Mesenchymal stem cell (in vitro differentiated cells and primary cell): ENCODE measurements at regions not wholly inside any gene's neighbourhood (a gene's known extent, or its start where the extent isn't known, plus 50 kb on each side); places are given as distances from the start of the nearest gene placed in this dataset.

Source experiments
- DNase-seq: peaks from one replicate; pipeline ENCODE4 v3.0.0-alpha.2; 2013
- H2AFZ ChIP-seq: one replicate; pipeline ENCODE4 v1.6.1; 2013; ENCODE audit warnings: low read depth, mild to moderate bottlenecking, control low read depth, inconsistent platforms, low read length, moderate library complexity
- H2AK5ac ChIP-seq: 2 replicates; pipeline ENCODE4 v1.6.1; 2013; ENCODE audit warnings: low read length, moderate library complexity, mild to moderate bottlenecking, inconsistent platforms; ENCODE audit not compliant: severe bottlenecking
- H2BK120ac ChIP-seq: one replicate; pipeline ENCODE4 v1.6.1; 2013; ENCODE audit warnings: low read depth, mild to moderate bottlenecking, inconsistent platforms, low read length, moderate library complexity
- H2BK12ac ChIP-seq, 2 experiments: one replicate each; pipeline ENCODE4 v1.6.1; 2013; ENCODE audit warnings: inconsistent platforms in 2 of 2, low read length in 2 of 2, mild to moderate bottlenecking in 2 of 2, moderate library complexity in 2 of 2, control low read depth in 1 of 2
- H2BK15ac ChIP-seq: one replicate; pipeline ENCODE4 v1.6.1; 2013; ENCODE audit warnings: mild to moderate bottlenecking, low read depth, inconsistent platforms; ENCODE audit not compliant: poor library complexity, severe bottlenecking
- H2BK5ac ChIP-seq: 2 replicates; pipeline ENCODE4 v1.6.1; 2013; ENCODE audit warnings: low read depth, mild to moderate bottlenecking, low read length, control low read depth, inconsistent platforms; ENCODE audit not compliant: poor library complexity, severe bottlenecking
- H3K14ac ChIP-seq, 2 experiments: one replicate each; pipeline ENCODE4 v1.6.1; 2013; ENCODE audit warnings: inconsistent platforms in 2 of 2, low read length in 2 of 2, control low read depth in 1 of 2, mild to moderate bottlenecking in 1 of 2, moderate library complexity in 1 of 2
- H3K18ac ChIP-seq, 2 experiments: one replicate each; pipeline ENCODE4 v1.6.1; 2013; ENCODE audit warnings: inconsistent platforms in 2 of 2, low read length in 2 of 2, control low read depth in 1 of 2, low read depth in 1 of 2, mild to moderate bottlenecking in 1 of 2
- H3K23ac ChIP-seq, 2 experiments: one replicate each; pipeline ENCODE4 v1.6.1; 2013; ENCODE audit warnings: inconsistent platforms in 2 of 2, low read length in 2 of 2, mild to moderate bottlenecking in 2 of 2, moderate library complexity in 2 of 2, control low read depth in 1 of 2
- H3K27ac ChIP-seq: 2 replicates; pipeline ENCODE4 v1.5.1; 2013; ENCODE audit warnings: mild to moderate bottlenecking, moderate library complexity, low read length, control low read depth, inconsistent platforms; ENCODE audit not compliant: poor library complexity, severe bottlenecking
- H3K27me3 ChIP-seq, 2 experiments: 2 replicates each; pipeline versions ENCODE4 v1.6.1 to v1.7.0; 2013; ENCODE audit warnings: low read length in 2 of 2, mild to moderate bottlenecking in 2 of 2, moderate library complexity in 2 of 2, control low read depth in 1 of 2, inconsistent platforms in 1 of 2; ENCODE audit not compliant: control insufficient read depth in 1 of 2, insufficient read depth in 1 of 2
- H3K36me3 ChIP-seq, 2 experiments: 2 replicates each; pipeline versions ENCODE4 v1.6.1 to v1.7.0; 2013; ENCODE audit warnings: low read length in 2 of 2, control low read depth in 1 of 2, inconsistent platforms in 1 of 2, low read depth in 1 of 2, mild to moderate bottlenecking in 1 of 2; ENCODE audit not compliant: insufficient read depth in 2 of 2, control insufficient read depth in 1 of 2
- H3K4ac ChIP-seq, 2 experiments: one replicate each; pipeline ENCODE4 v1.6.1; 2013; ENCODE audit warnings: inconsistent platforms in 2 of 2, low read length in 2 of 2, mild to moderate bottlenecking in 2 of 2, moderate library complexity in 2 of 2, control low read depth in 1 of 2, low read depth in 1 of 2
- H3K4me1 ChIP-seq: 2 replicates; pipeline ENCODE4 v1.6.1; 2013; ENCODE audit warnings: low read depth, low read length, control low read depth; ENCODE audit not compliant: control insufficient read depth, insufficient read depth
- H3K4me2 ChIP-seq: 2 replicates; pipeline ENCODE4 v1.6.1; 2013; ENCODE audit warnings: low read length, mild to moderate bottlenecking, inconsistent platforms; ENCODE audit not compliant: poor library complexity, severe bottlenecking
- H3K4me3 ChIP-seq, 2 experiments: 2 replicates each; pipeline versions ENCODE4 v1.5.1 to v1.7.0; 2013; ENCODE audit warnings: low read length in 2 of 2, mild to moderate bottlenecking in 2 of 2, control low read depth in 1 of 2, low read depth in 1 of 2; ENCODE audit not compliant: insufficient read depth in 1 of 2
- H3K79me1 ChIP-seq: replicated peaks from 2 replicates; pipeline ENCODE4 v1.6.1; 2013; ENCODE audit warnings: mild to moderate bottlenecking, control low read depth, low read length, inconsistent platforms; ENCODE audit not compliant: poor library complexity, severe bottlenecking
- H3K9ac ChIP-seq: 2 replicates; pipeline ENCODE4 v1.7.0; 2013; ENCODE audit warnings: mild to moderate bottlenecking, low read length, moderate library complexity
- H3K9me3 ChIP-seq: 2 replicates; pipeline ENCODE4 v1.7.0; 2013; ENCODE audit warnings: mild to moderate bottlenecking, low read length; ENCODE audit not compliant: control insufficient read depth
- H4K8ac ChIP-seq: one replicate; pipeline ENCODE4 v1.6.1; 2013; ENCODE audit warnings: inconsistent platforms, mild to moderate bottlenecking, low read length, moderate library complexity
- H4K91ac ChIP-seq: one replicate; pipeline ENCODE4 v1.6.1; 2013; ENCODE audit warnings: mild to moderate bottlenecking, low read length, inconsistent platforms
- WGBS: methylation state at CpG from one replicate; pipeline ENCODE4 v1.1.7; 2013; ENCODE audit warnings: mixed read lengths; 5-methylcytosine and 5-hydroxymethylcytosine counted together

GRCh38 chr18:29307231-29307630, 1130.3 kb upstream of the CDH2 start:
- Histone ChIP-seq H2AFZ (no peak overlapping the region), H4K91ac (no peak overlapping the region), H3K4me3 (no peak overlapping the region), H2BK120ac (no peak overlapping the region), H3K4me1 (no peaks in the 10 kb centered on the region), H3K27me3 (no peaks in the 10 kb centered on the region), H3K79me1 (no peaks in the 10 kb centered on the region), H3K18ac (no peak overlapping the region), H3K23ac (no peak overlapping the region), H2AK5ac (no peak overlapping the region), H2BK12ac (no peak overlapping the region), H3K9me3 (no peaks in the 10 kb centered on the region), H3K9ac (no peak overlapping the region), H3K27ac (no peak overlapping the region), H3K36me3 (no peaks in the 10 kb centered on the region), H2BK5ac (no peak overlapping the region), H3K4ac (no peak overlapping the region), H3K14ac (no peak overlapping the region), H4K8ac (no peak overlapping the region), H2BK15ac (no peak overlapping the region), H3K4me2 (no peak overlapping the region)
- WGBS: 73% methylated on average over 2 of the region's 2 CpGs
- DNase-seq: peak; percentile 20

- H2AK5ac ChIP-seq: no peak overlapping the region
- no CpG with 5 or more reads among the region's 3 CpGs for WGBS
- H2BK12ac ChIP-seq: no peak overlapping the region
- H2BK120ac ChIP-seq: no peak overlapping the region
- peak overlapping the region in 1 of 2 experiments; percentile 21 for H3K18ac ChIP-seq
- H3K23ac ChIP-seq: no peak overlapping the region
- H3K79me1 ChIP-seq: no peaks in the 10 kb centered on the region
- no peak overlapping the region for H4K91ac ChIP-seq
- H2AFZ ChIP-seq: no peak overlapping the region
- H3K4ac ChIP-seq: no peak overlapping the region
- H3K36me3 ChIP-seq: no peaks in the 10 kb centered on the region
- DNase-seq: no peak
- H2BK5ac ChIP-seq: no peak overlapping the region
- H2BK15ac ChIP-seq: no peak overlapping the region
- H3K9ac ChIP-seq: no peak overlapping the region
- H3K9me3 ChIP-seq: no peaks in the 10 kb centered on the region
- H3K14ac ChIP-seq: no peak overlapping the region
- no peaks in the 10 kb centered on the region for H3K4me1 ChIP-seq
- H3K27me3 ChIP-seq: no peaks in the 10 kb centered on the region
- no peak overlapping the region for H3K4me3 ChIP-seq
- no peak overlapping the region for H3K4me2 ChIP-seq
- H3K27ac ChIP-seq: no peak overlapping the region
- H4K8ac ChIP-seq: no peak overlapping the region
Observed at GRCh38 chr18:29305516-29305915, 1128.6 kb upstream of the CDH2 start.

DNA sequence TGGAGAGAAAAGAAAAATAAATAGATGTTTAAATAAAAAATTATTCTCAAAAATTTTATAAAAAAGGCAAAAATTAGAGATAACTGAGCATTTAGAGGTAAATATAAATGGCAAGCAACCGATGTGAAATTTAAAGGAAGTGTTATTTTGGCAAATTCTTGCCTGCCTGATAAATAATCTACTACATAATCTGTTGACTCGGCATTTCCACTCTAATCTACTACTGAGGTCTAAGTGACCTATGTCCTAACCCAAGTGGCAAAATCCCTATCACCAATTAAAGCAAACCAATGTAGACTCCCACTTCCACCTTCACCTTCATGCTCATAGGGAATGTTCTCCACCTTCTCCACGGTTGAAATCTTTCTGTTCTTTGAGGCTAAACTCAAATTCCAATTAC, 1124.1 kb upstream of the CDH2 start:
- Histone ChIP-seq H4K8ac (no peak overlapping the region), H2BK5ac (no peak overlapping the region), H3K9ac (no peak overlapping the region), H3K14ac (no peak overlapping the region), H2AFZ (no peak overlapping the region), H2AK5ac (no peak overlapping the region), H3K4me3 (no peak overlapping the region), H3K4ac (no peak overlapping the region), H3K27me3 (no peaks in the 10 kb centered on the region), H3K36me3 (no peaks in the 10 kb centered on the region), H3K18ac (no peak overlapping the region), H4K91ac (no peak overlapping the region), H3K79me1 (no peaks in the 10 kb centered on the region), H3K9me3 (no peaks in the 10 kb centered on the region), H2BK120ac (no peak overlapping the region), H3K23ac (no peak overlapping the region), H3K4me2 (no peak overlapping the region), H2BK15ac (no peak overlapping the region), H3K4me1 (no peaks in the 10 kb centered on the region), H3K27ac (no peak overlapping the region), H2BK12ac (no peak overlapping the region)
- DNase-seq: no peak
- WGBS: 89% methylated on average over 3 of the region's 3 CpGs

DNA sequence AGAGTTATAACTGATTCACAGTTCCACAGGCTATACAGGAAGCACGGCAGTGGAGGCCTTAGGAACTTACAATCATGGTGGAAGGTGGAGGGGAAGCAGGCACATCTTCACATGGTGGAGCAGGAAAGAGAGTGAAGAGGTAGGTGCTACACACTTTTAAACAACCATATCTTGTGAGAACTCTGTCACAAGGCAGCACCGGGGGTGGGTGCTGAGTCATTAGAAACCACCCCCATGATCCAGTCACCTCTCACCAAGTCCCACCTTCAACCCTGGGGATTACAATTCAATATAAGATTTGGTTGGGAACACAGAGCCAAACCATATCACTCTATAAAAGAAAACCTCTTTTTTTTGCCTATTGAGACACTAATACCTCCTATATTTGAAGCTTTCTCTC, 1108.5 kb upstream of the CDH2 start:
- DNase-seq: no peak
- Histone ChIP-seq H4K8ac (no peak overlapping the region), H3K4me2 (no peak overlapping the region), H2BK15ac (no peak overlapping the region), H2BK5ac (no peak overlapping the region), H3K36me3 (no peaks in the 10 kb centered on the region), H3K23ac (no peak overlapping the region), H3K4ac (no peak overlapping the region), H2BK12ac (no peak overlapping the region), H2AK5ac (no peak overlapping the region), H3K79me1 (no peaks in the 10 kb centered on the region), H3K18ac (no peak overlapping the region), H2BK120ac (no peak overlapping the region), H3K4me1 (no peaks in the 10 kb centered on the region), H3K4me3 (no peak overlapping the region), H3K9ac (no peak overlapping the region), H3K27ac (no peak overlapping the region), H3K9me3 (peaks cover 3% of the 10 kb centered on the region), H4K91ac (no peak overlapping the region), H2AFZ (no peak overlapping the region), H3K27me3 (no peaks in the 10 kb centered on the region), H3K14ac (no peak overlapping the region)
- WGBS: 88% methylated on average over 2 of the region's 2 CpGs
